HL-60/S4 treated with retinoic acid at 250 ng/mL for 4 days and 3 days (cell line): ENCODE measurements at regions not wholly inside any gene's neighbourhood (a gene's known extent, or its start where the extent isn't known, plus 50 kb on each side); places are given as distances from the start of the nearest gene placed in this dataset.
"Not testable (repeated sequence)": the region's sequence is repeated elsewhere in the genome, so short reads cannot be mapped to it uniquely, and the experiment has no call there.

Experiments
- in situ Hi-C: fragments of 300-500 bp; cut with MboI; formaldehyde crosslinking; loops from 2 replicates; pipeline ENCODE4 v1.7.0; 2022; ENCODE audit warnings: low sequenced_read_pairs

- in situ Hi-C loops, result no loop called here
These were observed 56.2 kb upstream of the ANXA1 start for GRCh38 chr9:73095425-73095824.

GRCh38 chr9:73093740-73094379, 57.8 kb upstream of the ANXA1 start:
- in situ Hi-C loops, result no loop called here

GRCh38 chr9:73093016-73093739, 58.5 kb upstream of the ANXA1 start:
- in situ Hi-C loops, result no loop called here

- in situ Hi-C loops, result no loop called here
These were observed 59.8 kb upstream of the ANXA1 start for GRCh38 chr9:73091909-73092308.

GRCh38 chr9:73090214-73090613, 61.5 kb upstream of the ANXA1 start:
- in situ Hi-C loops, result no loop called here

GRCh38 chr9:73089304-73089985, 62.2 kb upstream of the ANXA1 start:
- in situ Hi-C loops, result no loop called here

- in situ Hi-C loops, result not testable (repeated sequence)
These were observed 63.8 kb upstream of the ANXA1 start for GRCh38 chr9:73087876-73088275.

GRCh38 chr9:73083519-73083918, 68.1 kb upstream of the ANXA1 start:
- in situ Hi-C loops, result no loop called here

GRCh38 chr9:73081979-73082657, 69.5 kb upstream of the ANXA1 start:
- in situ Hi-C loops, result no loop called here

- in situ Hi-C loops, result no loop called here
These were observed 71.5 kb upstream of the ANXA1 start for GRCh38 chr9:73080110-73080694.

GRCh38 chr9:73079326-73079725, 72.3 kb upstream of the ANXA1 start:
- in situ Hi-C loops, result no loop called here

- in situ Hi-C loops, result no loop called here
These were observed 74.0 kb upstream of the ANXA1 start for GRCh38 chr9:73077625-73078030.

- in situ Hi-C loops, result no loop called here
These were observed 74.7 kb upstream of the ANXA1 start for GRCh38 chr9:73076970-73077369.

GRCh38 chr9:73074176-73074708, 77.4 kb upstream of the ANXA1 start:
- in situ Hi-C loops, result loop anchor here (25.0 kb wide), 1 partner anchor 1037 kb away; no protein-coding TSS in a partner anchor

- in situ Hi-C loops, result loop anchor here (25.0 kb wide), 1 partner anchor 1036 kb away; no protein-coding TSS in a partner anchor
These were observed 78.1 kb upstream of the ANXA1 start for GRCh38 chr9:73073337-73074175.

GRCh38 chr9:73067074-73067473, 84.6 kb upstream of the ANXA1 start:
- in situ Hi-C loops, result loop anchor here (25.0 kb wide), 1 partner anchor 1030 kb away; no protein-coding TSS in a partner anchor

GRCh38 chr9:73065439-73065838, 86.2 kb upstream of the ANXA1 start:
- in situ Hi-C loops, result loop anchor here (25.0 kb wide), 1 partner anchor 1028 kb away; no protein-coding TSS in a partner anchor

- in situ Hi-C loops, result loop anchor here (25.0 kb wide), 1 partner anchor 1027 kb away; no protein-coding TSS in a partner anchor
These were observed 87.3 kb upstream of the ANXA1 start for GRCh38 chr9:73064315-73064714.

GRCh38 chr9:73061146-73061545, 90.5 kb upstream of the ANXA1 start:
- in situ Hi-C loops, result loop anchor here (25.0 kb wide), 1 partner anchor 1024 kb away; no protein-coding TSS in a partner anchor
